SK-N-MC (cell line): ENCODE measurements at regions not wholly inside any gene's neighbourhood (a gene's known extent, or its start where the extent isn't known, plus 50 kb on each side); places are given as distances from the start of the nearest gene placed in this dataset.
"Not testable (repeated sequence)": the region's sequence is repeated elsewhere in the genome, so short reads cannot be mapped to it uniquely, and the experiment has no call there.

Source experiments
- DNase-seq: peaks from one replicate; pipeline ENCODE4 v3.0.0-alpha.2; 2011; ENCODE audit warnings: low read depth, low spot score
- H3K27ac ChIP-seq: fragments of 200-600 bp; sonication (generic); 2 replicates; pipeline ENCODE4 v1.5.1; 2016; ENCODE audit warnings: mixed run types
- H3K36me3 ChIP-seq: fragments of 200-600 bp; sonication (generic); 2 replicates; pipeline ENCODE4 v1.6.1; 2017; ENCODE audit warnings: antibody characterized with exemption, low read length, mixed read lengths; ENCODE audit not compliant: insufficient read depth
- H3K4me3 ChIP-seq: fragments of 200-600 bp; sonication (generic); 2 replicates; pipeline ENCODE4 v1.5.1; 2016
- H3K9ac ChIP-seq: fragments of 200-600 bp; sonication (generic); 2 replicates; pipeline ENCODE4 v1.8.0; 2017; ENCODE audit warnings: mixed run types, mixed read lengths; ENCODE audit not compliant: insufficient read length
- H3K9me3 ChIP-seq: fragments of 200-600 bp; sonication (generic); 2 replicates; pipeline ENCODE4 v1.6.1; 2017; ENCODE audit warnings: low read depth, mild to moderate bottlenecking, antibody characterized with exemption, low read length, moderate library complexity, mixed read lengths
- EZH2 ChIP-seq: fragments of 200-600 bp; sonication (generic); IDR thresholded peaks from one replicate; pipeline ENCODE4 v1.6.1; 2017; ENCODE audit warnings: antibody characterized with exemption
- FOXP2 ChIP-seq: optimal IDR thresholded peaks from 2 replicates; pipeline ENCODE3; 2011; ENCODE audit warnings: mild to moderate bottlenecking, moderate library complexity; ENCODE audit not compliant: insufficient read depth; ENCODE audit errors: extremely low read length, control extremely low read depth
- POLR2AphosphoS5 ChIP-seq: IDR thresholded peaks from 2 replicates; pipeline ENCODE4 v1.6.1; 2012; ENCODE audit warnings: mild to moderate bottlenecking, low read depth, low read length, borderline replicate concordance

DNA sequence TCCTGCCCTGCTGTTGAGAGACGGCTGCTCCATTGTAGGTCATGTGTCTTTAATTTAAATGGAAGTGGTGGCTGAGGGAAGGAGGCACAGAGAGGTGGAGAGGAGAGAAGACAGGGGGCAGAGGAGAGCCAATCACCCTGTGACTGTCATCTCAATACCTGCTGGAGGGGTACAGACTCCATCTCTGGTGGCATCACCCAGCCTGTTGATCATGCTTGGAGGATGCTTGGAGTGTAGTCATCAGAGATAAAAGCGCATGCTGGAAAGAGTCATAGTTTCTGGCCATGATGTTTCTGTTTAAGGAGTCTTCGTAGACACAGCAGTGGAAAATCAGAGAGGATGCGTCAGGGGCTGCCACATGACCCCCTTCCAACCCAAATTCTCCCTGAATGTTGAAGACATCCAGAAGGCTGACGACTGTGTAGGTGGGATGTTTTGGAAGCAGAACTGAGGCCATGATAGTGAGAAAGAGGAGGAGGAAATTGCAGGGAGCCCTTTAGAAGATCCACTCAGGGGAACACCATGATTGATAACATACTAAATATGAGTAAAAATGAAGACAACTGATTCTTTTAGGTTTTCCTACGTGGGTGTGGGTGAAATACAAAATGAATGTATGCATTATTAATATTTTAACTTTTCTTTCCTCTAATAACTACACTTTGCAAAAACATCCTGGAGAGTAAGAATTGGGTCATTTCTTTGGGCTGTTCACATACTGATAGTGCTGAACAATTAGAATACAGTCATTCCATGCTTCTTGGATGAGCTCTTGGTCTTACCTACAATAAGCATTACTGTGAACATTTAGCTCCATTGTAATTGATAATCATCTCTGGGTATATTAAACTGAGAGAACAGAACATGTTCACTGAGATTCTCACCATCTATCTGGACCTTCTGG is 210.6 kb upstream of the ATP10A start:
- no peak for DNase-seq
- no peak overlapping the region for H3K9ac ChIP-seq
- TF ChIP-seq FOXP2 (no peak), POLR2AphosphoS5 (no peak), EZH2 (no peak)
- H3K9me3 ChIP-seq, result no peaks in the 10 kb centered on the region
- H3K27ac ChIP-seq, result no peak overlapping the region
- H3K4me3 ChIP-seq, result no peak overlapping the region
- H3K36me3 ChIP-seq, result no peaks in the 10 kb centered on the region

- Histone ChIP-seq H3K27ac (no peak overlapping the region), H3K4me3 (no peak overlapping the region), H3K9ac (no peak overlapping the region), H3K9me3 (no peaks in the 10 kb centered on the region), H3K36me3 (no peaks in the 10 kb centered on the region)
- no peak for DNase-seq
- TF ChIP-seq POLR2AphosphoS5, result no peak
- TF ChIP-seq FOXP2, result no peak
- no peak for TF ChIP-seq EZH2
Observed at GRCh38 chr15:26070095-26070532, 207.0 kb upstream of the ATP10A start.

GRCh38 chr15:26069231-26069641 is 206.1 kb upstream of the ATP10A start:
- no peak for TF ChIP-seq POLR2AphosphoS5
- no peak for TF ChIP-seq FOXP2
- TF ChIP-seq EZH2, result no peak

GRCh38 chr15:26066896-26067295 is 203.8 kb upstream of the ATP10A start:
- no peak overlapping the region for H3K27ac ChIP-seq
- H3K4me3 ChIP-seq, result no peak overlapping the region
- no peak for TF ChIP-seq EZH2
- no peaks in the 10 kb centered on the region for H3K9me3 ChIP-seq
- H3K36me3 ChIP-seq, result no peaks in the 10 kb centered on the region
- DNase-seq, result no peak
- H3K9ac ChIP-seq, result no peak overlapping the region

More at GRCh38 chr15:26069231-26069641, 206.1 kb upstream of the ATP10A start:
- Histone ChIP-seq H3K27ac (no peak overlapping the region), H3K4me3 (no peak overlapping the region), H3K9me3 (no peaks in the 10 kb centered on the region), H3K36me3 (no peaks in the 10 kb centered on the region), H3K9ac (no peak overlapping the region)
- no peak for DNase-seq

DNA sequence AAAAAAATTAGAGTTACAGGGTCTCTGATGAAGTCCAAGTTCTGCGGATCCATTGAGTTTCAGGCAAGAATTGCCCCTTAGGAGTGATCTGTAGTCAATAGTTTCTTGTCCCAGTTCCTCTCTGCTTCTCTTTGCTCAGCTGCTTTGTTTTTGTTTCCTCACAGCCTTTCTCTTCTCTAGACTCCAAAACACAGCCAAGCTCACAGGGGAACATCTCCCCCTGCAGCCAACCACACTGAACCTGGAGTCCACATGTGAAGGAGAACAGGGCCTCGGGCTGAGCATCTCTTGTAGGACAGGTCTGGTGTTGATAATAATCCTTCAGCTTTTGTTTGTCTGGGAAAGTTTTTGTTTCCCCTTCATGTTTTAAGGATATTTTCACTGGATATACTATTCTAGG is 202.6 kb upstream of the ATP10A start:
- H3K27ac ChIP-seq, result no peak overlapping the region
- H3K4me3 ChIP-seq, result no peak overlapping the region
- H3K36me3 ChIP-seq, result no peaks in the 10 kb centered on the region
- no peaks in the 10 kb centered on the region for H3K9me3 ChIP-seq
- TF ChIP-seq POLR2AphosphoS5 (no peak), FOXP2 (no peak), EZH2 (no peak)
- DNase-seq, result no peak
- H3K9ac ChIP-seq, result no peak overlapping the region

GRCh38 chr15:26061248-26061647 is 198.1 kb upstream of the ATP10A start:
- no peak overlapping the region for H3K9ac ChIP-seq
- H3K27ac ChIP-seq, result no peak overlapping the region
- no peak for DNase-seq
- H3K9me3 ChIP-seq, result no peaks in the 10 kb centered on the region
- no peaks in the 10 kb centered on the region for H3K36me3 ChIP-seq
- TF ChIP-seq EZH2 (no peak), POLR2AphosphoS5 (no peak), FOXP2 (no peak)
- no peak overlapping the region for H3K4me3 ChIP-seq

DNA sequence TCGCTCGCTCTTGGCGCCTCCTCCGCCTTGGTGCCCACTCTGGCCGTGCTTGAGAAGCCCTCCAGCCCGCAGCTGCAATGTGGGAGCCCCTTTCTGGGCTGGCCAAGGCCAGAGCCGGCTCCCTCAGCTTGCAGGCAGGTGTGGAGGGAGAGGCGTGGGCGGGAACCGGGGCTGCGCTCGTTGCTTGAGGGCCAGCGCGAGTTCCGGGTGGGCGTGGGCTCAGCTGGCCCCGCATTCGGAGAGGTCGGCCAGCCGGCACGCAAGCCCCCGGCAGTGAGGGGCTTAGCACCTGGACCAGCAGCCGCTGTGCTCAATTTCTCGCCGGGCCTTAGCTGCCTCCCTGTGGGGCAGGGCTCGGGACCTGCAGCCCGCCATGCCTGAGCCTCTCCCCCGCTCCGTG is 193.6 kb upstream of the ATP10A start:
- not testable (repeated sequence) for H3K9me3 ChIP-seq, H3K4me3 ChIP-seq, H3K36me3 ChIP-seq, DNase-seq, H3K27ac ChIP-seq, H3K9ac ChIP-seq

GRCh38 chr15:26051761-26052675 is 188.9 kb upstream of the ATP10A start:
- no peak overlapping the region for H3K27ac ChIP-seq
- H3K4me3 ChIP-seq, result no peak overlapping the region
- no peak overlapping the region for H3K9ac ChIP-seq
- no peak for TF ChIP-seq POLR2AphosphoS5
- TF ChIP-seq FOXP2, result no peak
- no peak for TF ChIP-seq EZH2
- H3K9me3 ChIP-seq, result no peaks in the 10 kb centered on the region
- DNase-seq, result no peak
- H3K36me3 ChIP-seq, result no peaks in the 10 kb centered on the region
